Fibroblast of villous mesenchyme (primary cell): ENCODE measurements at regions not wholly inside any gene's neighbourhood (a gene's known extent, or its start where the extent isn't known, plus 50 kb on each side); places are given as distances from the start of the nearest gene placed in this dataset.
"Not testable (repeated sequence)": the region's sequence is repeated elsewhere in the genome, so short reads cannot be mapped to it uniquely, and the experiment has no call there.

Experiments
- DNase-seq: peaks from one replicate; pipeline ENCODE4 v3.0.0-alpha.2; 2010; ENCODE audit warnings: low read depth
- H3K4me3 ChIP-seq: 2 replicates; pipeline ENCODE4 v1.5.1; 2011; ENCODE audit warnings: low read depth, mild to moderate bottlenecking, low read length
- CTCF ChIP-seq: IDR thresholded peaks from 2 replicates; pipeline ENCODE4 v1.5.1; 2012; ENCODE audit warnings: low read depth, mild to moderate bottlenecking, low read length; ENCODE audit not compliant: insufficient read depth

GRCh38 chr7:149573519-149573918, 75.9 kb upstream of the ZNF746 start:
- no peak for TF ChIP-seq CTCF
- H3K4me3 ChIP-seq, result no peak overlapping the region
- DNase-seq, result no peak

- DNase-seq, H3K4me3 ChIP-seq: not testable (repeated sequence)
Measured at GRCh38 chr7:149572920-149573319, 75.3 kb upstream of the ZNF746 start.

- no peak for TF ChIP-seq CTCF
- no peak overlapping the region for H3K4me3 ChIP-seq
- no peak for DNase-seq
Measured at GRCh38 chr7:149570784-149571183, 73.2 kb upstream of the ZNF746 start.

- TF ChIP-seq CTCF, result no peak
- DNase-seq, result no peak
Measured at GRCh38 chr7:149569726-149570422, 72.3 kb upstream of the ZNF746 start.

GRCh38 chr7:149569025-149569725, 71.6 kb upstream of the ZNF746 start:
- peak; percentile 31 for DNase-seq
- TF ChIP-seq CTCF, result no peak
- no peak overlapping the region for H3K4me3 ChIP-seq

More at GRCh38 chr7:149569726-149570422, 72.3 kb upstream of the ZNF746 start:
- no peak overlapping the region for H3K4me3 ChIP-seq

- no peak for TF ChIP-seq CTCF
- no peak for DNase-seq
- no peak overlapping the region for H3K4me3 ChIP-seq
Measured at GRCh38 chr7:149568218-149568617, 70.6 kb upstream of the ZNF746 start.

GRCh38 chr7:149566103-149566502, 68.5 kb upstream of the ZNF746 start:
- no peak overlapping the region for H3K4me3 ChIP-seq
- no peak for TF ChIP-seq CTCF
- no peak for DNase-seq
